Adrenal gland (tissue), 9 donors: ENCODE measurements at regions not wholly inside any gene's neighbourhood (a gene's known extent, or its start where the extent isn't known, plus 50 kb on each side); places are given as distances from the start of the nearest gene placed in this dataset.

Experiments
- DNase-seq, 7 donors: peaks; one replicate each; pipeline ENCODE4 v3.0.0-alpha.2; 2019 to 2020
- H3K27ac ChIP-seq, 5 donors: fragments of 200-600 bp; sonication (generic) in 4 of 5; 1 replicate in 3 of 5; 2 replicates in 2 of 5; pipeline versions ENCODE4 v1.5.1 to v1.8.0; 2016 to 2020; ENCODE audit warnings: mild to moderate bottlenecking in 1 of 5
- H3K27me3 ChIP-seq: fragments of 200-600 bp; 2 replicates; pipeline ENCODE4 v1.8.0; 2021
- H3K36me3 ChIP-seq, 2 donors: fragments of 200-600 bp; replicated peaks in 1 of 2; 1 replicate in 1 of 2; 2 replicates in 1 of 2; pipeline versions ENCODE4 v1.5.1 to v1.8.0; 2018 to 2022
- H3K4me1 ChIP-seq, 2 donors: fragments of 200-600 bp; replicated peaks in 1 of 2; 1 replicate in 1 of 2; 2 replicates in 1 of 2; pipeline versions ENCODE4 v1.5.1 to v1.8.0; 2018 to 2021
- H3K4me3 ChIP-seq, 4 donors: fragments of 200-600 bp; sonication (generic) in 3 of 4; one replicate each; pipeline ENCODE4 v1.5.1; 2016 to 2018
- H3K9me3 ChIP-seq, 3 donors: fragments of 200-600 bp; sonication (generic) in 1 of 3; replicated peaks in 1 of 3; 1 replicate in 2 of 3; 2 replicates in 1 of 3; pipeline versions ENCODE4 v1.5.1 to v1.8.0; 2016 to 2021
- POLR2A ChIP-seq, 2 donors: fragments of 450-650 bp; IDR thresholded peaks; one replicate each; pipeline ENCODE4 v1.6.1; 2017; ENCODE audit warnings: antibody characterized with exemption in 2 of 2, mild to moderate bottlenecking in 2 of 2, moderate library complexity in 1 of 2
- WGBS, 4 donors: extraction: QIAGEN DNeasy Blood & Tissue Kit in 2 of 4; methylation state at CpG; one replicate each; pipeline versions ENCODE4 v1.1.5 to v1.1.7; 2013 to 2017; 5-methylcytosine and 5-hydroxymethylcytosine counted together
- intact Hi-C, 2 donors: fragments of 100-400 bp; cut with DNase I; formaldehyde crosslinking; loops; one replicate each; pipeline versions ENCODE4 v1.14.1 to v1.15.0; 2022 to 2023
- TF ChIP-seq, protein P1 (sequence below), 6 experiments: fragments of 450-650 bp in 4 of 6; fragments of 200-600 bp in 2 of 6; sonication (generic) in 1 of 6; IDR thresholded peaks; 1 replicate in 5 of 6; 2 replicates in 1 of 6; pipeline versions ENCODE4 v1.5.1 to v1.8.0; 2016 to 2021; ENCODE audit warnings: antibody characterized with exemption in 6 of 6, mild to moderate bottlenecking in 2 of 6, moderate library complexity in 1 of 6
- donor health status: healthy with polysubstance abuse.
- donor health status: Bipolar disorder and iron deficiency.
- donor health status: DM: yes; HTN: yes; CAD: no.
- donor health status: DM: no; HTN: no; CAD: no.
- donor health status: DM: no; HTN: no; CAD: no.

DNA sequence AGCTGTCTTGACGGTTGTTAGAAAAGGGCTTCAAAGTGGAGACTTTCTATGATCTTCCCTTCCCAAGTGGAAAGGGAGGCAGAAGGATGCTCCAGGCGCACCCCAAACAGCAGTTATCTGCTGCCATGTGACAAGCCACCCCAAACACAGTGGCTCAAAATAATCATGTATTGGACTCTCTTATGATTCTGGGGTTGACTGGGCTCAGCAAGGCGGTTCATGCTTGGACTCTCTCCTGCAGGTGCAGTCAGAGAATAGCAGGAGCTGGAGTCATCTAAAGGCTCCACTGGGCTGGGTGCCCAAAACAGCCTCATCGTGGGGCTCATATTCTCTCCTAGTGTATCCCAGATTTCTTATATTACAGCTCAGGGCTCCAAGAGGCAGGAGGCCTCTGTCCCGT, 177.6 kb upstream of the IER5L start:
- Histone ChIP-seq H3K4me1 (peaks cover 0 to 16% of the 10 kb centered on the region in 2 donors), H3K9me3 (peaks cover 0 to 15% (median 0%) of the 10 kb centered on the region in 3 donors), H3K27ac (no peak overlapping the region), H3K36me3 (no peaks in the 10 kb centered on the region), H3K4me3 (no peak overlapping the region), H3K27me3 (no peaks in the 10 kb centered on the region)
- intact Hi-C loops, result no loop called here
- DNase-seq, result no peak
- WGBS, 4 donors, result 86 to 97% (median 88%) methylated on average over 4 to 5 of the region's 5 CpGs
- TF ChIP-seq, protein P1, sequence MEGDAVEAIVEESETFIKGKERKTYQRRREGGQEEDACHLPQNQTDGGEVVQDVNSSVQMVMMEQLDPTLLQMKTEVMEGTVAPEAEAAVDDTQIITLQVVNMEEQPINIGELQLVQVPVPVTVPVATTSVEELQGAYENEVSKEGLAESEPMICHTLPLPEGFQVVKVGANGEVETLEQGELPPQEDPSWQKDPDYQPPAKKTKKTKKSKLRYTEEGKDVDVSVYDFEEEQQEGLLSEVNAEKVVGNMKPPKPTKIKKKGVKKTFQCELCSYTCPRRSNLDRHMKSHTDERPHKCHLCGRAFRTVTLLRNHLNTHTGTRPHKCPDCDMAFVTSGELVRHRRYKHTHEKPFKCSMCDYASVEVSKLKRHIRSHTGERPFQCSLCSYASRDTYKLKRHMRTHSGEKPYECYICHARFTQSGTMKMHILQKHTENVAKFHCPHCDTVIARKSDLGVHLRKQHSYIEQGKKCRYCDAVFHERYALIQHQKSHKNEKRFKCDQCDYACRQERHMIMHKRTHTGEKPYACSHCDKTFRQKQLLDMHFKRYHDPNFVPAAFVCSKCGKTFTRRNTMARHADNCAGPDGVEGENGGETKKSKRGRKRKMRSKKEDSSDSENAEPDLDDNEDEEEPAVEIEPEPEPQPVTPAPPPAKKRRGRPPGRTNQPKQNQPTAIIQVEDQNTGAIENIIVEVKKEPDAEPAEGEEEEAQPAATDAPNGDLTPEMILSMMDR (IDR thresholded peaks at IDR 0.05), result no peak
- TF ChIP-seq POLR2A (IDR thresholded peaks at IDR 0.05), result no peak

DNA sequence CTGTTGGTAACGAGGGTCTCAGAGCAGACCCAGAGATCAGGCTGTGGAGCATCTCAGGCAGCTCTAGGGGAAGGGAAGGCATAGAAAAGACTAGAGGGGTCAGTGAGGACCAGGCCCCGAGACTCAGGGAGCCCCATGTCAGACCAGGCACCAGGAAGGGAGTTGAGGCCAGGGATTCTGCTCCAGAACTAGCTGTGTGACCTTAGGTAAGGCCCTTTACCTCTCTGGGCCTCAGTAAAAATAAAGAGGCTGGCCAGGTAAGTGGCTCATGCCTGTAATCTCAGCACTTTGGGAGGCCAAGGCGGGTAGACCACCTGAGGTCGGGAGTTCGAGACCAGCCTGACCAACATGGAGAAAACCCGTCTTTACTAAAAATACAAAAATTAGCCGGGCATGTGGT, 176.4 kb upstream of the IER5L start:
- peaks cover 0 to 16% of the 10 kb centered on the region in 2 donors for H3K4me1 ChIP-seq
- no peak overlapping the region for H3K27ac ChIP-seq
- no peak overlapping the region for H3K4me3 ChIP-seq
- H3K9me3 ChIP-seq, result peaks cover 0 to 15% (median 0%) of the 10 kb centered on the region in 3 donors
- no peaks in the 10 kb centered on the region for H3K27me3 ChIP-seq
- H3K36me3 ChIP-seq, result no peaks in the 10 kb centered on the region
- intact Hi-C loops, result no loop called here
- TF ChIP-seq, protein P1 (IDR thresholded peaks at IDR 0.05), result no peak
- TF ChIP-seq POLR2A (IDR thresholded peaks at IDR 0.05), result no peak
- 93 to 97% (median 96%) methylated on average over 7 of the region's 7 CpGs for WGBS, 4 donors
- DNase-seq, result no peak

DNA sequence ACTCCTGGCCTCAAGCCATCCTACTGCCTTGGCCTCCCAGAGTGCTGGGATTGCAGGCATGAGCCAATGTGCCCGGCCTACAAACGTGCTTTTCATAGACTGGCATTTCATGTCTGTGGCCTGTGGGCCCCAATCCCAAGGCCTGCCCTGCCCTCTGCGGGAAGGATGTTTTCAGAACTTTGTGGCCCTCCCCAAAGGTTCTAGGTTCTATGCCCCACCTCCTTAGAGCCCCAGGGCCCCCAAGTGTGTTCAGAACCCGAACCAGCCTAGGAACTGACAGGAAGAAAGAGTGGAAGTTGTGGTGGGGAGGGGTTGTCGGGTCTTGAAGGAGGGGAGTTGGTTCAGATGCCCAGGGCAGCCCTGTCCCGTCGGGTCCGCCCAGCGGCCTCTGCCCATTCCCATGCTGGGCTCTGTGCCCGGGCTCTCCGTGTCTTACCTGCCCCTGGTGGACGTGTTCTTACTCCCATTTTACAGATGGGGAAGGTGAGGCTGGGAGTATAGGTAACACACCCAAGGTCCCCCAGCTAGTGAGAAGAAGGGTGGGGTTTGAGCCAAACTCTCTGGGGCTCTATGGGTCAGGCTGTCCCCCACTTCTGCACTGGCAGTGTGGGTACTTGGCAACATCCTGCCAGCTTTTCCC, 175.8 kb upstream of the IER5L start:
- H3K36me3 ChIP-seq, result no peaks in the 10 kb centered on the region
- H3K4me1 ChIP-seq, result peaks cover 0 to 16% of the 10 kb centered on the region in 2 donors
- peak overlapping the region in 1 of 5 donors; percentile 17 for H3K27ac ChIP-seq
- no peak overlapping the region for H3K4me3 ChIP-seq
- 77 to 83% (median 79%) methylated on average over 11 to 12 of the region's 12 CpGs for WGBS, 4 donors
- no peak for TF ChIP-seq POLR2A (IDR thresholded peaks at IDR 0.05)
- TF ChIP-seq, protein P1 (IDR thresholded peaks at IDR 0.05), result no peak
- intact Hi-C loops, result no loop called here
- no peaks in the 10 kb centered on the region for H3K27me3 ChIP-seq
- H3K9me3 ChIP-seq, result peaks cover 0 to 15% (median 0%) of the 10 kb centered on the region in 3 donors
- DNase-seq, result no peak

DNA sequence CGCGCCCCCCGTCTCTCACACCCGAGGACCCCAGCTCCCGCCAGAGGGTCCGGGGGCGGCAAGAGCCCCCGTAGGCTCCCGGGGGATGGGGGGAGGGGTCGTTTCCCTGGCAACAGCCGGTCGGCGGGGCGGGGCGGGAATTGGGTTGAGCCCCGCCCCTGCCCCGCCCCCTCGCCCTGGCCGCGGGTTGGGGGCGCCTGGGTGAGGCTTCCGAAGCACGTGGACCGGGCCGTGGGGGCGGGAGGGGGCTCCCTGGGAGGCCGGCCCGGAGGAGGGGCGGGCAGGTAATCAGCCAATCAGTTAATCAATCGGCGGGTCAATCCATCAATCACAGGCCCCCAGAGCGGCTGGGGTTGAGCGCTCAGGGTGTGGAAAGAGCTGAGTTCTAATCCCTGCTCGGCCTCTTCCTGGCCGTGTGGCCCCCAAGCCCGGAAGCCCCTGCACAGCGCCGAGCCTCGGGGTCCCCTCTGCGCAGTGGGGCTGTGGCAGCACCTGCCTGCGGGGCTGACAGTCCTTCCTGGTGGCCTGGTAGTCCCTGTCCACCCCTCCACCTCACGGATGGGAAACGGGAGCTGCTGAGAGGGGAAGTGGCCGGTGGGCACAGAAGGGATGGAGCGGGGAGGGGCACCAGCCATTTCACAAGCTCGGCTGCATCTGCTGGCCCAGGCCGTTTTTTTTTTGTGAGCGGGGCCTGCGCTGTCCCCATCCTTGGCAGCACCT, 174.2 kb upstream of the IER5L start:
- no peak for DNase-seq
- Histone ChIP-seq H3K27ac (peak overlapping the region in 3 of 5 donors; percentile 15 to 71 (median 59)), H3K27me3 (no peaks in the 10 kb centered on the region), H3K36me3 (no peaks in the 10 kb centered on the region), H3K4me3 (peak overlapping the region in 2 of 4 donors; percentile 16 to 55), H3K4me1 (peaks cover 0 to 16% of the 10 kb centered on the region in 2 donors), H3K9me3 (peaks cover 0 to 15% (median 0%) of the 10 kb centered on the region in 3 donors)
- 18 to 41% (median 27%) methylated on average over 9 to 49 of the region's 49 CpGs for WGBS, 4 donors
- intact Hi-C loops, result no loop called here
- no peak for TF ChIP-seq POLR2A (IDR thresholded peaks at IDR 0.05)
- TF ChIP-seq, protein P1 (IDR thresholded peaks at IDR 0.05), result no peak
